Retinal pigment epithelial cell (primary cell): ENCODE measurements at regions not wholly inside any gene's neighbourhood (a gene's known extent, or its start where the extent isn't known, plus 50 kb on each side); places are given as distances from the start of the nearest gene placed in this dataset.

ENCODE experiments used
- DNase-seq: peaks from one replicate; pipeline ENCODE4 v3.0.0-alpha.2; 2010; ENCODE audit warnings: low read depth
- H3K4me3 ChIP-seq: 2 replicates; pipeline ENCODE4 v1.5.1; 2011; ENCODE audit warnings: mild to moderate bottlenecking, low read length, control low read depth, moderate library complexity
- TF ChIP-seq, protein P1 (sequence below): conservative IDR thresholded peaks from 2 replicates; pipeline ENCODE4 v1.5.1; 2011; ENCODE audit warnings: low read depth, low read length, control low read depth, inconsistent platforms

- no peak for DNase-seq
- TF ChIP-seq, protein P1, sequence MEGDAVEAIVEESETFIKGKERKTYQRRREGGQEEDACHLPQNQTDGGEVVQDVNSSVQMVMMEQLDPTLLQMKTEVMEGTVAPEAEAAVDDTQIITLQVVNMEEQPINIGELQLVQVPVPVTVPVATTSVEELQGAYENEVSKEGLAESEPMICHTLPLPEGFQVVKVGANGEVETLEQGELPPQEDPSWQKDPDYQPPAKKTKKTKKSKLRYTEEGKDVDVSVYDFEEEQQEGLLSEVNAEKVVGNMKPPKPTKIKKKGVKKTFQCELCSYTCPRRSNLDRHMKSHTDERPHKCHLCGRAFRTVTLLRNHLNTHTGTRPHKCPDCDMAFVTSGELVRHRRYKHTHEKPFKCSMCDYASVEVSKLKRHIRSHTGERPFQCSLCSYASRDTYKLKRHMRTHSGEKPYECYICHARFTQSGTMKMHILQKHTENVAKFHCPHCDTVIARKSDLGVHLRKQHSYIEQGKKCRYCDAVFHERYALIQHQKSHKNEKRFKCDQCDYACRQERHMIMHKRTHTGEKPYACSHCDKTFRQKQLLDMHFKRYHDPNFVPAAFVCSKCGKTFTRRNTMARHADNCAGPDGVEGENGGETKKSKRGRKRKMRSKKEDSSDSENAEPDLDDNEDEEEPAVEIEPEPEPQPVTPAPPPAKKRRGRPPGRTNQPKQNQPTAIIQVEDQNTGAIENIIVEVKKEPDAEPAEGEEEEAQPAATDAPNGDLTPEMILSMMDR = no peak
- no peak overlapping the region for H3K4me3 ChIP-seq
Measured at GRCh38 chr18:61749031-61749430, 143.8 kb downstream of the RNF152 start.

DNA sequence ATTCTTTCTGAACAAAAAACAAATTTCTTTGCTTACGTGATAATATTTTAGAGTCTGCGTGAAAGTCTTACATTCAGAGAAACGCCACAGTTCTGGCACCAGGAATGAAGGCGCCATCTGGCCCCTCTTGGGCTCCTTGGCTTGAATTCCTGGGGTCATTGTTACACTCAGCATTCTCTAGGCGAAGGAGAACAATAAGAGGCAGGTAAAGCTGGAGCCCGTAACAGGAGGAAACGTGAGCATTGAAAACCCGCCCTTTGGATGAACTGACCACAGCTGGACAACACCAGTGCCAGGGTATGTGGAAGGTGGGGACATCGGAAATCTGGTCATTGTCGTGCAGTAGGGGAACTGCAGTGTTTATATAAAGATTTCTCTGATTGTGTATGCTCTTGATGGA lies 144.8 kb downstream of the RNF152 start:
- TF ChIP-seq, protein P1 = no peak
- no peak for DNase-seq
- H3K4me3 ChIP-seq = no peak overlapping the region

DNA sequence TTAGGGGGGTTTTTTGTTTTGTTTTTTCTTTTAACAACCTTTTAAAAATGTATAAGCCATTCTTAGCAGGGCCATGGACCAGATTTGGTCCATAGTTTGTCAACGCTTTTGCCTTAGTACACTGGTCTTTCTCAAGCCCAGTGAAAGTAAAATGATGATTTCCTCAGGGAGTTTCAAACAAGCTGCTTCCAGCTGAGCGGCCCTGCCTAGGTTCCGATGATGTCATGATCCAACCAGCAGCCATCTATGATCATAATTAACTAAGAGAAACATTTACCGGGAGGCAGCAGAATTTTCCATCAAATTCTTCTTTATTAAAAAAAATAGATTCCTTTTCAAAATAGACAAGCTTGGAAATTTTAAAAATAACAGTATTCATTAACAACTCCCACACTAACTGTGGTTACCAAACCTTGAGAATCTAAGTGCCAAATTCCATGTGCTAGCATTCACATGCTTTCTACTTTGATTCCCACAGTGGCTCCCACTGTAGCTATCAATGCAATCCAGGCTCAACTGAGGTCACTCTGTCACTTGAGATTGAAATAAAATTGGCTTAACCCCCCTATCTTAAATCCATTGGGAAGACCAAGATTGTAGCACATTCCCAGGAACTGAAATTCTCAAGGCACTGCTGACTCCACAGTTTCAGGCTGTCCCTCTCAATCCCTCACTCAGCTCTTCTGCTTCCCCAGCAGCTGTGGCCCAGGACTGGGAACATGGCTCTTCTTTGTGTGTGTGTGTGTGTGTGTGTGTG lies 148.9 kb downstream of the RNF152 start:
- no peak overlapping the region for H3K4me3 ChIP-seq
- TF ChIP-seq, protein P1 = no peak
- no peak for DNase-seq

GRCh38 chr18:61742565-61743429 lies 150.0 kb downstream of the RNF152 start:
- TF ChIP-seq, protein P1 = no peak
- no peak for DNase-seq
- no peak overlapping the region for H3K4me3 ChIP-seq

GRCh38 chr18:61741881-61742454 lies 150.8 kb downstream of the RNF152 start:
- DNase-seq = no peak
- TF ChIP-seq, protein P1 = no peak
- H3K4me3 ChIP-seq = no peak overlapping the region

DNA sequence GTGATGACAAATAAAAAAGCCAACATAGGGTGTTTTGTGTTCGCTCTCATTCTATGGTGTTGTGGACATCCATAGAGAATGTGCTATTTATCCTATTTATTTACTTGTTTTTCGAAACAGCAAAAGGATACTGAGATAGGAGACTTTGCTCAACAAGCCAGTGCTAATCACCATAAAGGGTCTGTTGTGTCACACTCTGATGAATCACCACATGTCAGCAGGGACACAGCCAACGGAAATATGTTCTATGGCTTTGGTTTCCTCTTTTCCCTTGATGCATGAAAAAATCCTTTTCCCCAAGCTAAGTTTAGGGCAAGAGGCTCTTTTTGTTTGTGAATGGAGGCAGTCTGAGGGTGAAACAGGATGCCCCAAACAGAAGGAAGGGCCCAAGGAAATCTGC lies 154.3 kb downstream of the RNF152 start:
- peak; percentile 8 for DNase-seq
- no peak overlapping the region for H3K4me3 ChIP-seq
- TF ChIP-seq, protein P1 = no peak
